HG03108 (cell line): ENCODE measurements at regions not wholly inside any gene's neighbourhood (a gene's known extent, or its start where the extent isn't known, plus 50 kb on each side); places are given as distances from the start of the nearest gene placed in this dataset.

ENCODE experiments used
- ATAC-seq: cut with Tn5 transposase; IDR thresholded peaks from one replicate; pipeline ENCODE4 v1.9.1; 2021; ENCODE audit warnings: moderate library complexity; ENCODE audit not compliant: unreplicated experiment

DNA sequence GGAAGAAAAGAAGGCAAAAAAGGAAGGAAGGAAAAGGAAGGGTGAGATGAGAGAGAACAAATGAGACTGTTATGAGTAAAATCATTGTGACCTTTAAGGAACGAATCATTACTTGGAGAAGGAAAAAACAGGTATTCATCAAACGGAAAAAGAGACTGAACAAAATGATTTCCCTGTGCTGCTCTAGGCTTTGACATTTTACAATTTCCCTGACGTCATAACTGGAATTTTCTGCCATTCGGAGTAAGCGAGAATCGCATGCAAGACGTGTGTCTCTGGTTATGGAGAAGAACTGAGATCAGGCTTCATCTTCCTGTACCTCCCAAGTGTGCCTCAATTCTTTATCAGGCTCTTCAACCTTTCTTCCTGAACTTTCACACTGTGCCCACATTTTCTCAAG, 534.7 kb upstream of the KLHL29 start:
- ATAC-seq, result no peak

DNA sequence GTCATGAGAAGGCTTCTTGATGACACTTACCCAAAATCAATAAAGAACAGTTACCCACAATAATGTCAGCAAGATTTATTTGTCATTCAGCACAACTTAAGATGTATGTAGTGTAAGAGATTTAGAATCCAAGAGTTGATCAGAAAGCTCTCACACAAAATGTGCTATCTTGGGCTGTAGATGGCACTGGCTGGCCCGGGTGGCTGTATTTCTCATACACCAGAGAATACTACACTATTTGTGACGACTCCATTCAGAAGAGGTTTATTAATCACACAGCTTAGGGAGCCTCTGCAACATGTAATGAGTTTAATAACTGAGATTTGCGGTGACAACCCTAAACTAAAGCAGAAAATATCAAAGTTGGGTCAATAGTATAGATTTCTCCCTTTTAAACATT, 530.4 kb upstream of the KLHL29 start:
- ATAC-seq, result no peak

DNA sequence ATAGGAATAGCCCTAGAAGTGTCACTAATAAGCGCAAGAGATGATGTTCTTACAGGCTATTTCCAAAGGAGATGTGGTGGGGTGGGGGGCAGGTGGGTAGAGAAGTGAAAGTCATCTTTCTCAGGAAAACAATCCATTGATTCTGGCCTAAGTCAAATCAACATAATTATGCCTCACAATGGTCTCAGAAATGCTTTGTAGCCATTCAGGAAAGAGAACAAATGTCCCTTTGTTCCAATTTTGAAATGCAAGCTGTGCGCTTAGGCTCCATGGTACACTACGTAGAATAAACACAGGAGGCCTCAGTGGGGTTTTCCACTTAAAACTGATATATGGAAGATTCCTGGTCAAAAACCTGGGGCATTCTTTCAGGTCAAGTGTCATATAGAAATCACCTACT, 529.9 kb upstream of the KLHL29 start:
- no peak for ATAC-seq

GRCh38 chr2:22855761-22856184, 529.2 kb upstream of the KLHL29 start:
- no peak for ATAC-seq

DNA sequence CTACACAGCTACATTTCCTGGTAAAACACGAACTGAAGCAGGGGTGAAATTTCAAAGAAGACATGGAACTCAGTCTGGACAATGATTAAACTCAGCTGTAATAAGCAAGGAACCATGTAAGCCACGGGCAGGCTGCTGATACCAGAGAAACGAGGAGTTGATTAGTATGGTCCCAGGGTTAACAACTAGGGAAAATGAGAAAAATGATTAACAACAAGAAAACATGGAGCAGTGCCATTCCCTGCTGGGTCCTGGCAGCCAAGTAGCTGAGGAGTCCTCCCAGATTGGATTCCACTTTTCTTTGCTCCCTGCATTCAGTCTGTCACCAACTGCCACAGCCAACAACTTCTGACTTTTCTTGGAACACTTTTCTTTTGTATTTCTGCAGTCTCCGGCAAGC, 517.0 kb upstream of the KLHL29 start:
- no peak for ATAC-seq

- ATAC-seq, result no peak
Measured at GRCh38 chr2:22878121-22878520, 506.9 kb upstream of the KLHL29 start.

DNA sequence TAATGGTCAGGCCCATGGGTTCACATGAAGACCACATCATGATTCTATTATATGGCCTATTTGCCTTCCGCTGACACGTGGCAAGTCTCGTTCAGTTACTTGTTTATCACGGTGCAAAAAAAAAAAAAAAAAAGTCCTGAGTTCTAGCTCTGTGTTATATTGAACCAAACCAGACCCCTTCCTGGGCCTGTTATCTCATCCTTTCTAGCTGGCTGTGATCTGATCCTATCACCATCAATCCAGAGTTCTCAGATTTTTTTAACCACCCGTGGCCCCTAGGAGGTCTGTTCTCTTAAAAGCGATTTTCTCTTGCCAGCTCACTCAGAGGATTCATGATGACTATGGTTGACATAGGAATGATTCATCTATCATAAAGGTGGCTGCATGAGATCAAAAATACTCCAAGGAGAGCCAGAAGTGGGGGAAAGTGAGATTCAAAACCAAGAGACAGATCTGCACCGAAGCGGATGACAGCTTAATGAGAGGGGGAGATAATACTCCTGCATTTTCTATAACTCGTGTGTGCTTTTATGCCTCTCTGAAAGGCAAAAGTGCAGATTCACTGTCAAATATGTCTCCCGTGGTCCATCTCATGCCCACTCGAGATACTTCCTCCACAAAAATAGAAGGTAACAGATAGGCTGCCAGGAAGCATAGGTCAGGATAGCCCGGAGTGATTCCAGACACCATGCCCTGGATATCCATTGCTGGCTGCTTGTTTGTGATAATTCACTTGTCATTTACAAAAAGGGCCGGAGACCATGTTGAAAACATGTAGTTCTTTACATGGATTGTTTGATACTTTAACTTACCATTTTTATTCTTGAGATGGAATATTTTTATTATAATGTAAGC, 505.7 kb upstream of the KLHL29 start:
- no peak for ATAC-seq

DNA sequence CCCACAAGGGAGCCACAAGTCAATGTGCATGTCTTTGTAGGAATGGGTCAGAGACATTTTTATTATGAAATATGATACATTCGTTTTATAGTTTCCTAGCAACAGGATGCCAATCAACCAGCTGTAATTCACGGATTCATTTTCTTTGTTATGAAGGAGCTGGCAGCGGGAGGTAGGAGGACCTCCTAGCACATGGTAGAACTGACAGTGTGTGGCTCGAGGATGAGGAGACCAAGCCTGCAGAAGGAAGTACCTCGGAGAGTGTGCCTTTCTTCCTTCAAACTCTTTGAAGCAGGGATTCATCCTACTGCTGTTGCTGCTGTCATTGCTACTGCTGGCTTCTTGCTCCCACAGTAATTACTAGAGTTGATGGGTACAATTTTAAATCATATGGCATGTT, 504.8 kb upstream of the KLHL29 start:
- no peak for ATAC-seq

DNA sequence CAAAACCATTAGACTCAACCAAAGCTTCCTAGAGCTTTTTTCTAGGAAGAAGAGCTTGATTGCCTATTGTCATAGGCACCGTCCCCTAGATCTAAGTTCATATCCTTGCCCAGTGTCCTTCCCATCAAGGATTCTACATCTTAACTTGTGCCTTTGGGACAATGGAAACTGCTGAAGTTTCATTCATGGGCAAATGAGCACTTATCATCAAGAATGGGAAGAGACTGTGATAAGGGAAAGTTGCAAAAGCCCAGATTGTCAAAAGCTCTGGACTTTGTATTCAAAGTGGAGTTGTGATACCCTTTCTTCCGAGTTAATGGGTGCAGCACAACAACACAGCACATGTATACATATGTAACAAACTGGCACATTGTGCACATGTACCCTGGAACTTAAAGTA, 503.0 kb upstream of the KLHL29 start:
- ATAC-seq, result no peak

DNA sequence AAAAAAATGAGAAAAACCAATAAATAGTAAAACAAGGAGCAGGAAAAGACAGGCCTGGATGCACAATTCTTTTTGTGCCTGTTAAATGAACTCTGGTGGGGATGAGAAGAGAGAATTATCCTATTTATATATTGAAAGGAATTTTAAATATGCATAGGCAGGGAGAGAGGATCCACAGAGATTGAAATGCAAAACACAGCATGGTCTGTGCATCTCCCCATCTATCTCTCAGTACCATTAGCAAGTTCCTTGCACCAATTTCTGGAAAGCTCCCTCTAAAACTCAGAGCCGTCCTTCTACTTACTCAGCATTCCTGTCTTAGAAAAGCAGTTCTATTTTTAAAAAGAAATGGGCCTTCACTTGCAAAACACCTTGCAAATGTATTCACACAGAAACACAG, 502.3 kb upstream of the KLHL29 start:
- no peak for ATAC-seq

GRCh38 chr2:22883054-22883453, 501.9 kb upstream of the KLHL29 start:
- no peak for ATAC-seq

DNA sequence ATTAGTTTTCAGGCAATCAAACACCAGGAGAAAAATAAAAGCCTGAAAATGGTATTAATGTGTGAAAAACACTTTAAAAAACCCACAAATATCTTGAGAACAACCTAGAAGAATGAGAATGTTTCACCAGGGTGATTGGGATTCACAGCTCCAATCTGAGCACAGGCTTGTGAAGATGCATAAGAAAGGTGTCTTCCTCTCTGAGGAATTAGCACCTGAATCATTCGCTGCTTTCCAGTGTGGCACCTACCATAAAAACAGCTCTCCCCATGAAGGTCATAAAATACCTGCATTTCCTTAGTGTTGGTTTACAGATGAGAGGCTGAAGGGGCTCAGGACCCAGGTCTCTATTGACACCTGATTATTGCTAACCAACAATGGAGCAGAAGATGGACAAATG, 499.7 kb upstream of the KLHL29 start:
- no peak for ATAC-seq

DNA sequence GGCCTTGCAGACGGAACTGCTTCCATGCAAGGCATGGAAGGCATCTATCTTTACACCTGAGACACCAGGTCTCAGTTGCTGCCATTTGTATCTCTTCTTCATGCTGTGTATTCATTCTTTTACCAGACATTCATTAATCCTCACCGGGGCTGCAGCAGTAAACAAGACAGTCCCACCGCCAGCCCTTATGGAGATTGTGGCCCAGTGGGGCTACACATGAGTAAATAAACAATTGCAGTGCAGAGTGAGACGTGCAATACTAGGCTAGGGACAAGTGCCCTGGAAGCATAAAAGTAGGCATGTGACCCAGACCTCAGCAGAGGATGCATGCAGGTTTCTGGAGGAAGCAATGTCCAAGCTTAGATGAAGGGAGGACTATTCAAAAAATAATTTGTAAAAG, 497.6 kb upstream of the KLHL29 start:
- no peak for ATAC-seq

DNA sequence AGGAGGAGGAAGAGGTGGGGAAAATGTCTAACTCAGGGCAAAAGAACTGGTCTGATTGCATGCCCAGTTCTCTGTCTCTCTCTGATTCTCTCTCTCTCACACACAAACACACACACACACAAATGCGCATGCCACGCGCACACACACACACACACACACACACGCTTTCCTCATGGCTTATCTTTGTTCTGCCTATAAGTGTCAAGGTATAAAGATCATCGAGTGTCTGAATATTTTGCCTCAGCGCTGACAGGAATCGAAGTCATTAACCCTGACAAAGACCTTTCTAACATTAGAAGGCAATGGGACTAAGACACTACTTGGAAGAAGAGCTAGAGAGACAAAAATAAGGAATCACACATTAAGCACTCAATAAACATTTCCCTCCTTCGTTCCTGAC, 497.1 kb upstream of the KLHL29 start:
- ATAC-seq, result no peak

DNA sequence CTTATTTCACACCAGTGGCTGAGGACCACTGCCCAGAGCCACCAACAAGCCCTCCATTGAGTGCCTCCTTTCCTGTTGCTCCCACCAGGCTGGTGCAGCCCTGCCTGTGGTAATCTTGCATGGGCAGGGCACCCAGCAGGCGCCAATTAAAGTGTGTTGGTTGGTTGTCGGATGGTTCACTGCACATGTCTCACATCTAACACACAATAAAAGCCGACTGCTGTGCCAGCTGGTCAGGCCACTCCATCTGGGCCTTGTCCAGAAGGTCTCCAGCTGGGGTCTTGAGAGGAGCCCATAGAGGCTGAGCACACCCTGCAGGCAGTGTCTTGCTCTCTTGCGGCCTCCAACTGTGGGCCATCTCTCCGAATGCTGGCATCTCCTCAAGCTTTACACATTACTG, 494.8 kb upstream of the KLHL29 start:
- no peak for ATAC-seq

DNA sequence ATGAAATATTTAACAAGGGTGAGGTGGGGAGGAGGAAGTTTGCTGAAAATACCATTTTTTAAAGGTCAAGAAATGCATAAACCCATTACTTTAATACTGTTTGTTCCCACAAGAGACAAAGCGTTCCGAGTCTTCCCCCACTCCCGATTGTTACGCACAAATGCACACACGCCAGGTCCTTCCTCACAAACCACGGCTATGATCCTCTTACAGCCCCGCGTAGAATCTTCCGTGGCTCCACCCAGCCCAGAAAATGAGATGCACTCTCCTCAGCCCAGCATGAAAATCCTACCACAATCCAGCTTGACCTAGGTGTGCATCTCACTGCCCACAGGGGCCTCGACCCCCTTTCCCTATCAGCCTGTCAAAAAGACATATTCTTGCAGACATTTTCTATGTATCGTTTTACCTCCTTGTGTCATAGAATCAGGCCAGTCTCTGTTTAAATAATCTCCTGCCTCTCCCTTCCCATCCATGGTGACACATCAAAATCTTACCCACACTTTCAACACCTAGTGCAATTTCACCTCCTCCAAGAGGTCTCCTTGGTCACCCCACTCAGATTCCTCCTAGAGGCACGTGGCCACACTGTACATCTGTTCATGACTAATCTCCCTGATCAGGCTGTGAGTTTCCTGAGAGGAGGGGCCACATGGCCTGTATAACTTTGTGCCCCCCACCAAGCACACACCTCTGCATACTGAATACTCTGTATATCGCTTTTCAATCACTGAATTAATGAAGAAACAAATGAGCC, 491.0 kb upstream of the KLHL29 start:
- no peak for ATAC-seq

- no peak for ATAC-seq
Measured at GRCh38 chr2:22894761-22895160, 490.2 kb upstream of the KLHL29 start.

DNA sequence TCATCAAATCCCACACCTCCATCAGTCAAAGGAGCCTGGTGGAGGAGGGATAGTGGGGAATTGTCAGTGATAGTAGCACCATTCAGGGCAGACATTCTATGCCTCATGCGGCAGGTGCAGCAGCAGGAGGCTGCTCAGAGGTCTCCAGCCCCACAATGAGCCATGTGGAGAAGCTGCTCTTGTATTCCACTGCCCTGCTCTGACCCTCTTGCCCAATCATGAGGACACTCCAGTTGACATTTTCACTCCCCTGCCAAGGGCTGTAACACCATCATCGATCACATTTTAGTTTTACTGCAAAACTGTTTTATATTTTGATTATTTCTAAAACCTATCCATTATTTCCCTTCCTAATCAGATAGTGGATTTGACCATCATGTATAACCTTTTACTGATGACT, 487.6 kb upstream of the KLHL29 start:
- ATAC-seq, result no peak

- no peak for ATAC-seq
Measured at GRCh38 chr2:22900674-22901073, 484.3 kb upstream of the KLHL29 start.

- no peak for ATAC-seq
Measured at GRCh38 chr2:22901471-22902179, 483.4 kb upstream of the KLHL29 start.

DNA sequence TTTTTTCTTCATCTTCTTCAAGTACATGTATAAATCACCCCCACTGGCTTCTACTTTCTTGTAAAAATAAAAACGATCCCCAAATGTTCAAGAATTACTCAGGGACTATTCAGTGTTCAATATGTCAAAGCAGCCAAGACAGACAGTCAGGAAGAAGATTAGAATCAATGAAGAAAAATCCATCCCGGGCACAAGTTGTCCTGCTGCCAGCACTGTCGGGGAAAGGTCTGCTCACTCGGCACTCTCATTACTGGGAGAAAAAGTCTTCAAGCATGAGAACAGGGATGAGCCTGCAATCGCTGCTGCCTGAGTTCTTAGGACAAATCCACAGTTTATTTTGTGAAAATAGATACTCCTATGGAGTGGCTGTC, 482.8 kb upstream of the KLHL29 start:
- ATAC-seq, result no peak

- ATAC-seq, result no peak
Measured at GRCh38 chr2:22902662-22903165, 482.3 kb upstream of the KLHL29 start.
